GM18867 (cell line): ENCODE measurements at regions not wholly inside any gene's neighbourhood (a gene's known extent, or its start where the extent isn't known, plus 50 kb on each side); places are given as distances from the start of the nearest gene placed in this dataset.

ENCODE experiments used
- ATAC-seq: cut with Tn5 transposase; IDR thresholded peaks from one replicate; pipeline ENCODE4 v1.9.1; 2021; ENCODE audit warnings: mild to moderate bottlenecking, moderate library complexity; ENCODE audit not compliant: unreplicated experiment

DNA sequence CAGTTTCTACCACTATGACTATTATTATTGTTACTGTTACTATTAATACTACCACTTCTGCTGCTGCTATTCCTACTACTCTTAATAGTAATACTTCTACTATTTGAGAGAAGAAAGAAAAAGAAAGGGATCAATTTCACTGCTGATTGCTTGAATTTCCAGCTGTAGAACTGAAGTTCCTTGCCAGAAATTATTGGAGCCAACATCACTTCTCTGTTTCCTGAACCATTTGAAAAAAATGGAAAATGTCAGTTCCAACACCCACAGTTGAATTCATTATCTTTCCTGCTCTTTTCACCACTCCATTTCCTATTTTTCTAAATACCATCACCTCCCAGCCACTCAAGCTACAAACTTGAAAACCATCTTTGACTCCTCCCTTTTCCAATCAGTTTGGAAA lies 54.1 kb upstream of the PIK3C2G start:
- ATAC-seq, result no peak

DNA sequence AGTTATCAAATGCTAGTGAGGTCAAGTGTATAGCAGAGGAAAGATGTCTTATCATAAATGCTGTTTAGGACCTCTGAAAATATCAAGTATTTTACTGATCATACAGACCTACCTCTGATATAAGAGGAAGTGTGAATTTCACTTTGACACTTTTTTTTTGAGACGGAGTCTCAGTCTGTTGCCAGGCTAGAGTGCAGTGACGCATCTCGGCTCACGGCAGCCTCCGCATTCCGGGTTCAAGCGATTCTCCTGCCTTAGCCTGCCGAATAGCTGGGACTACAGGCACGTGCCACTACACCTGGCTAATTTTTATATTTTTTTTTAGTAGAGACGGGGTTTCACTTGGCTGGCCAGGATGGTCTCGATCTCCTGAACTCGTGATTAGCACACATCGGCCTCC lies 55.1 kb upstream of the PIK3C2G start:
- no peak for ATAC-seq

DNA sequence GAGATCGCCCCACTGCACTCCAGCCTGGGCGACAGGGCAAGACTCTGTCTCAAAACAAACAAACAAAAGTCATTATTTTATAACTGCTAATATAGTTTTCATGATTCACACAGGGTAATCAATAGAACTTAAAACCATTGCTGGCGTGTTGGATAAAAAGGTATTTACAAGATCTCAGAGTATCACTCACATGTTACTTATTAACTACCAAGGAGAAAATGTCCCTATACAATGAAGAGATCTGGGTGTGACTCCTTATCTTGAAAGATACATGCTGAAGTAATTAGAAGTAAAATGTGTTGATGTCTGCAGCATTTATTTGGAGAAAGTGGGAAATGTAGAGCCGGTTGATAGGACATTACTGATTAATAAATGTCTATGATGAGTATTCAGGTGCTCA lies 57.3 kb upstream of the PIK3C2G start:
- no peak for ATAC-seq

DNA sequence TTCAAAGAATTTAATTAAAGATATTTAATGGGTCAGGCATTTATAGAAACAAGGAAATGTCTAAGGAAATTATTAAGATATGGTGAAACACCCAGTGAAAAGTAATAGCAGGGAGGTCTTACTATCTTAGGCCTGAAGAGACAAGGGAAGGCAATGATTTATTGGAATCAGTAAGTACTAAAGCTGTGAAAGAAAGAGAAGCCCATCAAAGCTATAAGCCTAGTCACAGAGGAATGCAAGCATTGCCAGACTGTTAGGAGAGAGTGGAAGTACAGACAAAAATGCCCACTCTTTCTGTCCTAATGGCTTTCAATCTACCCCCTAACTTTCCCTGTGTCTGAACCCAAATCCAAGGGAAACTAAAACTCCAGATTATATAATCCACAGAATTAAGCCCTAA lies 69.2 kb upstream of the PIK3C2G start:
- no peak for ATAC-seq

DNA sequence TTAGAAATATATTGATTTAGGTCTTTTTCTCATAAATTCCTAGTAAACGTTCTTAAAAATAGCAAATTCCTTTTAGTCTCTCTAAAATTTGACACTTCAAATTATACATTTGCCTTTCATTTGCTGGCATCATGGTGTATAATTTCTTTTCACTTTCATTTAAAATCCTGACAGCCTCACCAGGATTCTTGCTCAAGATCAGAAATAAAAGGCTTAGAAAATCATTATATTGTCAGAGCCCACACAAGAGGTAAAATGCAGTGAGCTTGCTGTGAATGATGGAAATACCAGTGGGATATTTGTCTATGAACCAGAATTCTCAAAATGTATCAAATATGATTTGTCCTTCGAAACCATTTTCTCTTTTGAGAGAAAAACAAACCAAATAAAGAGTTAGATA lies 78.2 kb upstream of the PIK3C2G start:
- no peak for ATAC-seq

DNA sequence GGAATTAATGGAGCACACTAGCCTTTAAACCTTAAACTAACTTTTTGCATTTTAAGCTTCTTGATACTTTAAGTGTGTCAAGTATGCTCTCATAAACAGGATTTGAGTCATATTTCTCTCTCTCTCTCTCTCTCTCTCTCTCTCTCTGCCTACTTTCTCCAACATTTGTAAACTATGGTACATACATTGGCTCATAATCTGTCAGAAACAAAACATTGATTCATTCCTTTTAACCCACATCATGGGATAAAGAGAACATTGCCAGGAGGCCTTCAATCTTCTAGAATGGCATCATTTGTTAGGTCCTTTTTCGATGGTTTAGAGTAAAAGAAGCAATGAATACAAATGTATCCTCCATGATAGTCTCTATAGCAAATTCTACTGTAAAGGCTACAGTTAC lies 81.6 kb upstream of the RERGL start:
- no peak for ATAC-seq

DNA sequence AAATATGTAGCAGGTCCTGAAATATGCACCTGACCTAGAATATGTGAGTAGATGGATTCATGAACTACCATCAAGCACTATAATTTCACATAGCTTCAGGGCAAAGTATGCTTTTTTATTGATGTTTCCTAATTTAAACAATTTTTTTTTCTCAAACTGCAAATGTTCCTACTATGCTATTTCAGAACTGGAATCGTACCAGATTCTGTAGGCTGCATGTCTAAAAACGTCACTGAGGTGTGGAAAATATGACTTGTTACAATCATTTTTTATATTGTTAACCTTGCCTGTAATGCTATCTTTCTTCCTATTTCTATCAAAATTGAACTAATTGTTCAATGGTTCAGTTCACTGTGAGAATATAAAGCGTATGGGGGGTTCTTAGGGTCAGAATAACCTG lies 78.0 kb upstream of the RERGL start:
- no peak for ATAC-seq

DNA sequence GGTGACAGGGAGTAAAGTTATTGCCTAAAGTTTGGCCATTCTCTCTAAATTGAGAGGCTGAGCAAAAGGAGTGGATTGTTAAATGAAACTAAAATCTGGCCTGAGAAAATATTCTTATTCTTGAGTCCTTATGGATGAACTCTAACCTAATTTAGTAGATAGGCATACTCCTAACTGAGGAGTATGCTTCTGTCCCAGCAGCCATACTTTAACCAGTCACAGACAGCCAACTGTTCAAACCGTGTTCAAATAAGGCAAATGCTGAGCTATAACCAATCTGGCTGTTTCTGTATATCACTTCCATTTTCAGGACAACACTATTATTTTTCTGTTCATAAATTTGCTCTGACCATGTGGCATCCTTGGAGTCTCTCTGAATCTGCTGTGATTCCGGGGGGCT lies 75.9 kb upstream of the RERGL start:
- peak; percentile 48 for ATAC-seq

DNA sequence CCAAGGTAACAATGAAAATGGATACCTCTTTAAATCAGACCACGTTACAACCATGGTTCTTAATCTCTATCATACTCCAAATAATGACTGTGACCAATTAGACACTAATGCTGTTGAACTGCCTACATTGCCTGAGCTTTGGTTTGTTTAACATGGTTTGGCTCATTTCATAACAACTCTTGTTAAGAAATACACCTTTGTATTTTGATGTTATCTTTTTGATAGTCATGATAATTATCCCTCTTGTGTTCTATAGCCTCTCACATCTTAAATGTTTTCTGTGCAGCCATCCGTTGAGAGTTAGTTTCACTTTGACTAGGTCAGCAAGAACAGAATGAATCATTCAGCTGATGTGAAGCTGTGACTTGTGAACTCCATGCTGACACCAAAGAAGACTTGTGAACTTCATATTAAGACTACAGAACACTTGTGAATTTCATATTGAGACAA lies 75.5 kb upstream of the RERGL start:
- peak; percentile 100 for ATAC-seq

DNA sequence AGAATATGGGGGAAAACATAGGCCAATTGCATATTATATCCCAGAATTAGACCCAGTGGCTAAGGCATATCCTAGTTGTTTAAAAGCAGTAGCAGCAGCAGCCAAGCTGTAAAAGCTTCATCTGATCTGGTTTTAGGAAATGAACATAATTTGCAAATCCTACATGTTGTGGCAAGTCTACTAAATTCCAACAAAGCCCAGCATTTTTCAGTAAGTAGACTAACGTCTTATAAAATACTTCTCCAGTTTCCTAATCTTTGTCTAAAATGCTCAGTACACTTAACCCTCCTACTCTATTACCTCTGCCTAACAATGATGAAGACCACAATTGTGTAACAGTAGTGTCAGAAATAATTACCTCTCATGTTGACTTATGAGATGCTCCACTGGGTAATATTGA lies 70.9 kb upstream of the RERGL start:
- ATAC-seq, result no peak

DNA sequence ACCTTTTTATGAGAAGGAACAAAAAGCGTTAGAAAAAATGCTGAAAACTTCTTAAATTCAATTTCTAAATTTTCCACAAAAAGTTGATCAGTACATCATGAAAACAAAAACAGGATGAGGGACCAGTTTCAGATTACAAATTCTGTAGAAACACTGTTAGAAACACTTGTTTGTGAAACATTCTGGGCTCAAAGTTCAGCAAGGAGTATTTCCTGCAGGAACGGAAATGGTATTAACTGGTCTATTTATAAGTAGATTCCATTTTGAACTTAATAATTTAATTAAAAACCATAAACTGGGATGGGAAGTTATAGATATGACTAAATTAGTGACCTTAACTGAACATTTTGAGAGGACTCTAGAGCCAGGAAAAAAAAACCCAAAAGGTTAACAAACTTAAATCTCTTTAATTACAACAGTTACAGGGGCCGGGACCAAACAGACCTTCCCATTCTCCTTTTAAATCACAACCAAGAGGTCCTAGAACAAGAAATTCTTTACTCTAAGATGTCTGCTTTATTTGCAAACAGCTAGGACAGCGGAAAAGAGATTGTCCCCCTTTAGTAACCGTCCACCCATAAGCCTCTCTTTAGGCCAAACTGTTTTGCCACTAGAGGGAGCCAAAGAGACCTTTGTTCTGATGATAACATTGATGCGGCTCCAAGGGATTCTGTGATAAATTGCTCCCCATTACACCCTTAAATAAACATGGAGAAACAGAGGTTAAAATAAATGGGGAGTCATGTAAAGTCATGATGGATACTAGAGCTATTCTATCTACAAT lies 69.0 kb upstream of the RERGL start:
- ATAC-seq, result peak; percentile 82

DNA sequence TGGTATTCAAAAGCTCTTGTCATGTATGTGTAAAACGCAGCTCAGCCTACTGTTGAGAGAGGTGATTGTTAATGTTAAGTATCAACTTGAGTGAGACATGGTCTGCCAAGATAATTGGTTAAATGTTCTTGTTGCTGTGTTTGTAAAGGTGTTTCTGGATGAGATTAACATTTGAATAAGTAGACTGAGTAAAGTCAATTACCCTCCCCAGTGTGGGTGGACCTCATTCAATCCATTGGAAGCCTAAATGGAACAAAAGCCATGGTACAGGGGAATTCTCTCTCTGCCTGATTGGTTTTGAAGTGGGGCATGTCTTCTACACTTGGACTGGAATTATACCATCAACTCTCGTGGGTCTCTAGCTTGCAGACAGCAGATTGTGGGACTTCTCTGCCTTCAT lies 63.8 kb upstream of the RERGL start:
- no peak for ATAC-seq

DNA sequence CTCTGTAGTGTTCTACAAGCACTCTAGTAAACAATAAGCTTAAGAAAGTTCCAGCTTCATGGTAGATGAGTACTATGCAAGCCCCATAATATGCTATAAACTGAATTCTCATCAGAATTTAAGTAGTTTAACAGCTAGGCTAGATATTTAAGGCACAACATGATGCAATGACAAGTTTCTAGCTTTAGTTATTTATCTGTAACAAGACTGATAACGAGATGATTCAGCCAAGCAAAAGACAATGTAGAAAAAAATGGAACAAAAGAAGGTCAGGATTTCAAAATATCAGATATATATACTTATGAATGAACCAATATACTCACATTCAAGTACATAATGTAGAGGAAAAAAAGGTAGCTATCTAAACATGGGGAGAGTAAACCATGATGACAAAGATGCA lies 61.0 kb upstream of the RERGL start:
- ATAC-seq, result no peak

DNA sequence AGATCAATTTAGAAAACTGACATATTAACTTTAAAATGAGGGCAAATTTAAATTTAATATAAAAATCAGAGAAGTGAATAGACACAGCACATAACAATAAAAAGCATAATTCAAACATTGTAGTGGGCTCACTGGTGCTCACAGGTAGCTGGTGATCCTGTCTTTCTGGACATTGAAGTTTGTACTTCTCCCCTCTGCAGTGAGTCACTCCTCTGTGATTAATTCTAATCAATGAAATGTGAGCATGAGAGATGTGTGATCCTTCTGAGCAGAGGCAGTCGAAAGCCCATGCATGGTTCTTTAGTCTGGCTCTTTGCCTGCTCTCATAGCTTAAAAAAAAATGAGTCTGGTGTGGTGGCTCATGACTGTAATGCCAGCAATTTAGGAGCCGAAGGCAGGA lies 59.0 kb upstream of the RERGL start:
- ATAC-seq, result no peak

DNA sequence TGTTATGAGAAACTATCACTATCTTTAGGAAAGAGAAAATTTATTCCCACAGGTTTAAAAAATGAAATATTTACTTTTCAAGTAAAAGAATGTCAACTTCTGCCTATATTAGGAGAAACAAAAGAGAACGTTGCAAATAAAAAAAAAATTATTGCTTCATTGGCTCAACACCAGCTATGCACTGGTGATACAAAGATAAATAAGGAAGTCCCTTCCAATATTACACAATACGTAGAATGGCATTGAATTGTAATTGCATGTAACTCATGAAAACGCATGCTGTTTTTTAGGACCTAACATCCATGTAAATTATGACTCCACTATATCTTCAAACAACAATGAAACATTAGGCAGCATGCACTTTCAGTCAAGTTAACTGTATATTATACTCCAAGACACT lies 56.4 kb upstream of the RERGL start:
- ATAC-seq, result no peak

DNA sequence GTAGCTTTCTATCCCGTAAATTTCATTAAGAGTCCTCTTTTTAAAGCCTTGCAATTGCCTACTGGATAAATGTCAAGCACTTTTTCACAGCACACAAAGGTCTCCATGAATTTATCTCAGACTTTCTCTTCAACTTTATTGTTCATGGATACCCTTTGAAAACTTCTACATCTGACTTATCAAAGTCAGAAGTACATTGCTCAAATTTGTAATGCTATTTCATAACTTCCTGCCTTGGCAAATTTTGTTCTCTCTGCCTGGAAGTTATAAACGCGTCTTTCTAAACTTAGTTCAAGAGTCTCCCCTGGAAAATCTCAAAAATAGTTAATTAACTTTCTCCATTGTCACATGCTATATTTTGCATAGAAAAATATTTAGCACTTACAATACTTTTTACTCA lies 55.9 kb upstream of the RERGL start:
- ATAC-seq, result no peak

DNA sequence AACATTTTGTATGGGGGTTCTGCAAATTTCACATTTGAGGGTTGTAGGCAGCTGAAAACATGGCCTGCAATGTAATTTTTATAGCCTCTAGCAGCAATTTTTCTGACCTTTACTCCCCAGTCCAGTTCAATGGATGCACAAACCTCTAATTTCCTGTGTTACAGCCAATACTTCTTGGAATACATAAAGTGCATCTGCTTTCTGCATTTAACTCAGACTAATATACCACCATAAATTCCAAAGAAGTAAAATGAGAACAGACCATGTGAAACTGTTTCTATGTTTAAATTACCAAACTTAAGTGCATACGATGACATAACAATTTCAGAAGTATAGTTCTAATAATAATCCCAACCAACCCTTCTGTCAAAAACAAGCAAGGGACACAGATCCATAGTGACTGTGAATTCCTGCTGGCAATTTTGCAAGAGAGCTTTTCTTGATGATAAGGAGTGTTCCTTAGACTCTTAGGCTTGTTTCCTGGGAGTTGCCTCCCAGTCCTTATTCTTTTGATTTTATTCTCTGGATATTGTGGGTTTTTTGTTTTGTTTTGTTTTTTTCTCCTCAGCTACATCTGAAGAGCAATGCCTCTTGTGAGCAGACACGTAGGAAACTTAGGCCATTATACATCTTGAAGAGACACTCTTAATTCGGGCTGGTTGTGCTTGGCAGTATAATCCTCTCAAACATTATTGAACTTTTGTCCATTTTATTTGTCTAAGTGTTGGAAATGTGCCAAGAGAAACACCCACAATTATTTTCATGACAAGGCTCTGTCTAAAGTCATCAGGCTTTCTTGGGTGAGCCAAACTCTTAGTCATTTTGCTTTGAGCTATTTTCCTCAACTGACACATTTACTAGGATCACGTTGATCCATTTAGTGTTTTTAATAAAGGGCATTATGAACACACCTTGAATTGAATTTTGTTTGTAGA lies 51.3 kb upstream of the RERGL start:
- ATAC-seq, result no peak

DNA sequence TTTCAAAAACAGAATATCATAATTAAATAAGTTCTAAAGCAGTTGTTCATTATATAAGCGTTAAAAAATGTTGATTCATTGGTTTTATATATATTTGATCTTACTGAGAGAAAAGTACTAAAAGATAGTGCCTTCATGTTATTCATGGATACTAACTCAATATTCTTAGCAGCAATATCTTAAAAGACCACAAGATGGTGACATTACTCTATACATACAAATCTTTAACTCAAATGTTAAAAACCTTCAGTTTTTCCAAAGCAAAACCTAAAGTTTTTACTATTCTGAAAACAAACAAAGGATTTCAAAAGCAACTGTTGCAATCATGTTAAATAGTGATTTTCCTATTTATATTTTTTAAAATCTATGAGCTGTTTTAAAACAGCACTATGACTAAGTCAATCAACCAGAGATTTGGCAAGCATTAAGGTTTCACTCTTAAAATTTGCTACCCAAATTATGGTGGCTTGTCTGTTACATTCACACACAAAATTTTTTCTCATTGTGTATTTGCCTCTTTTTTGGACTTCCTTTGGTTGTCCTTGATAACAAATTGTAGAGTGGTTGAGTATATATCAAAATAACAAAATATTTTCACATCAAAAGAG lies 50.1 kb upstream of the RERGL start:
- ATAC-seq, result peak; percentile 66
